Spleen (tissue), 11 donors: ENCODE measurements at regions not wholly inside any gene's neighbourhood (a gene's known extent, or its start where the extent isn't known, plus 50 kb on each side); places are given as distances from the start of the nearest gene placed in this dataset.
"Not testable (repeated sequence)": the region's sequence is repeated elsewhere in the genome, so short reads cannot be mapped to it uniquely, and the experiment has no call there.

Experiments used
- DNase-seq: peaks from one replicate; pipeline ENCODE4 v3.0.0-alpha.2; 2020
- H3K27ac ChIP-seq, 8 donors: fragments of 200-600 bp; sonication (generic) in 7 of 8; 1 replicate in 4 of 8; 2 replicates in 4 of 8; pipeline versions ENCODE4 v1.5.0 to v1.8.0; 2016 to 2021; ENCODE audit warnings: inconsistent platforms in 4 of 8, mild to moderate bottlenecking in 4 of 8, moderate library complexity in 1 of 8
- H3K27me3 ChIP-seq, 7 donors: fragments of 200-600 bp; sonication (generic) in 6 of 7; replicated peaks in 1 of 7; 1 replicate in 4 of 7; 2 replicates in 3 of 7; pipeline versions ENCODE4 v1.5.0 to v1.8.0; 2016 to 2021; ENCODE audit warnings: inconsistent platforms in 3 of 7, mild to moderate bottlenecking in 1 of 7
- H3K36me3 ChIP-seq, 6 donors: fragments of 200-600 bp; sonication (generic) in 5 of 6; 1 replicate in 4 of 6; 2 replicates in 2 of 6; pipeline versions ENCODE4 v1.5.0 to v1.8.0; 2016 to 2021; ENCODE audit warnings: inconsistent platforms in 2 of 6
- H3K4me1 ChIP-seq, 6 donors: fragments of 200-600 bp; sonication (generic) in 5 of 6; 1 replicate in 3 of 6; 2 replicates in 3 of 6; pipeline versions ENCODE4 v1.5.0 to v1.8.0; 2016 to 2021; ENCODE audit warnings: inconsistent platforms in 3 of 6
- H3K4me3 ChIP-seq, 8 donors: fragments of 200-600 bp; sonication (generic) in 7 of 8; 1 replicate in 4 of 8; 2 replicates in 4 of 8; pipeline versions ENCODE4 v1.5.0 to v1.8.0; 2016 to 2021; ENCODE audit warnings: inconsistent platforms in 4 of 8, mild to moderate bottlenecking in 4 of 8, moderate library complexity in 2 of 8
- H3K9me3 ChIP-seq, 8 donors: fragments of 200-600 bp; sonication (generic) in 7 of 8; 1 replicate in 4 of 8; 2 replicates in 4 of 8; pipeline versions ENCODE4 v1.5.0 to v1.8.0; 2016 to 2021; ENCODE audit warnings: inconsistent platforms in 4 of 8
- CTCF ChIP-seq, 11 experiments: fragments of 200-600 bp in 7 of 11; fragments of 450-650 bp in 4 of 11; sonication (generic) in 4 of 11; IDR thresholded peaks in 8 of 11; conservative IDR thresholded peaks in 3 of 11; 1 replicate in 7 of 11; 2 replicates in 4 of 11; pipeline versions ENCODE4 v1.4.0 to v1.8.0; 2016 to 2021; ENCODE audit warnings: antibody characterized with exemption in 11 of 11, inconsistent platforms in 4 of 11, mild to moderate bottlenecking in 1 of 11
- POLR2A ChIP-seq, 3 donors: fragments of 450-650 bp; IDR thresholded peaks; one replicate each; pipeline ENCODE4 v1.5.1; 2017; ENCODE audit warnings: antibody characterized with exemption in 3 of 3, mild to moderate bottlenecking in 1 of 3
- POLR2AphosphoS5 ChIP-seq, 3 donors: sonication (generic); formaldehyde crosslinking; IDR thresholded peaks; one replicate each; pipeline ENCODE4 v1.5.1; 2017; ENCODE audit warnings: antibody characterized with exemption in 3 of 3
- WGBS, 5 donors: extraction: QIAGEN DNeasy Blood & Tissue Kit in 3 of 5; methylation state at CpG; one replicate each; pipeline versions ENCODE4 v1.1.5 to v1.1.7; 2013 to 2018; 5-methylcytosine and 5-hydroxymethylcytosine counted together
- intact Hi-C: fragments of 100-400 bp; cut with DNase I; formaldehyde crosslinking; loops from one replicate; pipeline ENCODE4 v1.15.0; 2023; ENCODE audit warnings: low total_unique reads
- donor health status: healthy with polysubstance abuse.
- donor health status: DM: no; HTN: no; CAD: no; lungs with moderate emphysema.
- donor health status: DM: no; HTN: no; CAD: no.
- donor health status: Bipolar disorder and iron deficiency.
- donor health status: healthy.
- donor health status: DM: no; HTN: no; CAD: no.
- donor health status: DM: yes; HTN: yes; CAD: no.

GRCh38 chr17:53218723-53219122, 604.0 kb upstream of the KIF2B start:
- Histone ChIP-seq H3K4me3 (no peak overlapping the region), H3K9me3 (peaks cover 0 to 31% (median 23%) of the 10 kb centered on the region in 8 donors), H3K36me3 (no peaks in the 10 kb centered on the region), H3K27ac (no peak overlapping the region), H3K27me3 (no peaks in the 10 kb centered on the region), H3K4me1 (no peaks in the 10 kb centered on the region)
- no peak for TF ChIP-seq POLR2AphosphoS5 (IDR thresholded peaks at IDR 0.05)
- TF ChIP-seq CTCF (IDR thresholded peaks at IDR 0.05 in 8 of 11, conservative IDR thresholded peaks at IDR 0.05 in 3 of 11): no peak
- no peak for TF ChIP-seq POLR2A (IDR thresholded peaks at IDR 0.05)
- WGBS, 5 donors: 72 to 82% (median 75%) methylated on average over 2 of the region's 2 CpGs
- no peak for DNase-seq
- intact Hi-C loops: no loop called here

GRCh38 chr17:53217311-53217710, 605.4 kb upstream of the KIF2B start:
- no peak overlapping the region for H3K4me3 ChIP-seq
- no peaks in the 10 kb centered on the region for H3K4me1 ChIP-seq
- H3K9me3 ChIP-seq: peaks cover 0 to 35% (median 22%) of the 10 kb centered on the region in 8 donors
- no peak for DNase-seq
- intact Hi-C loops: no loop called here
- no peaks in the 10 kb centered on the region for H3K27me3 ChIP-seq
- H3K27ac ChIP-seq: no peak overlapping the region
- TF ChIP-seq POLR2AphosphoS5 (IDR thresholded peaks at IDR 0.05): no peak
- TF ChIP-seq POLR2A (IDR thresholded peaks at IDR 0.05): no peak
- TF ChIP-seq CTCF (IDR thresholded peaks at IDR 0.05 in 8 of 11, conservative IDR thresholded peaks at IDR 0.05 in 3 of 11): no peak
- 82 to 96% (median 89%) methylated on average over 3 of the region's 3 CpGs for WGBS, 5 donors
- no peaks in the 10 kb centered on the region for H3K36me3 ChIP-seq

GRCh38 chr17:53208935-53209334, 613.8 kb upstream of the KIF2B start:
- peaks cover 0 to 37% (median 21%) of the 10 kb centered on the region in 8 donors for H3K9me3 ChIP-seq
- 70 to 90% (median 84%) methylated on average over 1 of the region's 1 CpG for WGBS, 5 donors
- intact Hi-C loops: not testable (repeated sequence)

GRCh38 chr17:53193044-53193443, 629.7 kb upstream of the KIF2B start:
- Histone ChIP-seq H3K36me3 (no peaks in the 10 kb centered on the region), H3K9me3 (peaks cover 0 to 6% (median 0%) of the 10 kb centered on the region in 8 donors), H3K27ac (no peak overlapping the region), H3K4me3 (no peak overlapping the region), H3K27me3 (no peaks in the 10 kb centered on the region), H3K4me1 (no peaks in the 10 kb centered on the region)
- DNase-seq: no peak
- TF ChIP-seq POLR2A (IDR thresholded peaks at IDR 0.05): no peak
- TF ChIP-seq POLR2AphosphoS5 (IDR thresholded peaks at IDR 0.05): no peak
- no peak for TF ChIP-seq CTCF (IDR thresholded peaks at IDR 0.05 in 8 of 11, conservative IDR thresholded peaks at IDR 0.05 in 3 of 11)
- intact Hi-C loops: no loop called here
- whole genome bisulfite sequencing, 5 donors: 52 to 76% (median 61%) methylated on average over 1 of the region's 1 CpG

More at GRCh38 chr17:53208935-53209334, 613.8 kb upstream of the KIF2B start:
- not testable (repeated sequence) for H3K36me3 ChIP-seq, H3K4me1 ChIP-seq, H3K27ac ChIP-seq, H3K4me3 ChIP-seq, H3K27me3 ChIP-seq, DNase-seq

- Histone ChIP-seq H3K27me3 (no peaks in the 10 kb centered on the region), H3K27ac (no peak overlapping the region), H3K4me1 (no peaks in the 10 kb centered on the region), H3K36me3 (no peaks in the 10 kb centered on the region), H3K9me3 (peaks cover 0 to 6% (median 0%) of the 10 kb centered on the region in 8 donors), H3K4me3 (no peak overlapping the region)
- TF ChIP-seq POLR2A (IDR thresholded peaks at IDR 0.05) (no peak), POLR2AphosphoS5 (IDR thresholded peaks at IDR 0.05) (no peak), CTCF (IDR thresholded peaks at IDR 0.05 in 8 of 11, conservative IDR thresholded peaks at IDR 0.05 in 3 of 11) (no peak)
- DNase-seq: no peak
- intact Hi-C loops: no loop called here
These were observed 630.8 kb upstream of the KIF2B start for GRCh38 chr17:53191878-53192277.
